GM12872 (cell line): ENCODE measurements at regions not wholly inside any gene's neighbourhood (a gene's known extent, or its start where the extent isn't known, plus 50 kb on each side); places are given as distances from the start of the nearest gene placed in this dataset.

Experiments used
- TF ChIP-seq, protein P1 (sequence below): IDR thresholded peaks from 3 replicates; pipeline ENCODE4 v1.5.1; 2011; ENCODE audit warnings: low read depth, mild to moderate bottlenecking, low read length, moderate library complexity; ENCODE audit not compliant: insufficient read depth

DNA sequence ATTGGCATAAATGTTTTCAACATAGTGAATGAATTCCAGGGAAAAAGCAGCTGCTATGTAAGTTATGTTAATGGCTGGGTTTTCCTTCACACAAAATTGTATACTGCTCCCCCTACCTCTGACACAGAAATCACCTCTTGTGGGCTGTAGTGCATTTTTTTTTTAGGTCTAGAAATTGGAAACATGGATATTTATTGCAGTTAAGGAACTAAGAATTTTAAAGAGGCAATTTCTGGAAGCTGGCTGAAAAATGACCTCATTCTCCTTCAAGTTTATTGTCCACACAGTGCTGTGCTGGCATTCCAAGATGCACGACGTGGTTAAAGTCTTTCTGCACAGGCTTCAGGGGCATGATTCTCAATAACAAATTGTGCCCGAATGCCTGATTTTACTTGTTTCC is 1424.2 kb downstream of the MRPL39 start:
- TF ChIP-seq, protein P1, sequence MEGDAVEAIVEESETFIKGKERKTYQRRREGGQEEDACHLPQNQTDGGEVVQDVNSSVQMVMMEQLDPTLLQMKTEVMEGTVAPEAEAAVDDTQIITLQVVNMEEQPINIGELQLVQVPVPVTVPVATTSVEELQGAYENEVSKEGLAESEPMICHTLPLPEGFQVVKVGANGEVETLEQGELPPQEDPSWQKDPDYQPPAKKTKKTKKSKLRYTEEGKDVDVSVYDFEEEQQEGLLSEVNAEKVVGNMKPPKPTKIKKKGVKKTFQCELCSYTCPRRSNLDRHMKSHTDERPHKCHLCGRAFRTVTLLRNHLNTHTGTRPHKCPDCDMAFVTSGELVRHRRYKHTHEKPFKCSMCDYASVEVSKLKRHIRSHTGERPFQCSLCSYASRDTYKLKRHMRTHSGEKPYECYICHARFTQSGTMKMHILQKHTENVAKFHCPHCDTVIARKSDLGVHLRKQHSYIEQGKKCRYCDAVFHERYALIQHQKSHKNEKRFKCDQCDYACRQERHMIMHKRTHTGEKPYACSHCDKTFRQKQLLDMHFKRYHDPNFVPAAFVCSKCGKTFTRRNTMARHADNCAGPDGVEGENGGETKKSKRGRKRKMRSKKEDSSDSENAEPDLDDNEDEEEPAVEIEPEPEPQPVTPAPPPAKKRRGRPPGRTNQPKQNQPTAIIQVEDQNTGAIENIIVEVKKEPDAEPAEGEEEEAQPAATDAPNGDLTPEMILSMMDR: no peak

DNA sequence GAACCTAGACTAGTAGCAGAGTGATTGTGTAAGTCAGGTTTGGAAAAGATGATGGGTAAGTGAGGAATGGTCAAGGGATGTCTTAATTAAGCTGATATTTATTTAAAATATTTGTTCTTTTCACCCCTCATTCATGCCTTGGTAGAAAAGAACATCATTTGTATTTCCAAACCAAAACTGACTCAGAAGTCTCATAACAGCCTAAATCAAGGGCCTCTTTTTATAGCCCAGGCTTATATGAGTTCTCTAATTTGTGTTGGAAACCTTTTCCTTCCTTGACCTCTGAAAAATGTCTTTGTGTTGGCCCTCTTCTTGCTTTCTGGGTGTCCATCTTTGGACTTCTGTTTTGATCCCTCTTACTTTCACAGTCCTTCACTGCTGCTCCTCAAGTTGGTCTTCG is 1428.2 kb downstream of the MRPL39 start:
- TF ChIP-seq, protein P1: no peak

DNA sequence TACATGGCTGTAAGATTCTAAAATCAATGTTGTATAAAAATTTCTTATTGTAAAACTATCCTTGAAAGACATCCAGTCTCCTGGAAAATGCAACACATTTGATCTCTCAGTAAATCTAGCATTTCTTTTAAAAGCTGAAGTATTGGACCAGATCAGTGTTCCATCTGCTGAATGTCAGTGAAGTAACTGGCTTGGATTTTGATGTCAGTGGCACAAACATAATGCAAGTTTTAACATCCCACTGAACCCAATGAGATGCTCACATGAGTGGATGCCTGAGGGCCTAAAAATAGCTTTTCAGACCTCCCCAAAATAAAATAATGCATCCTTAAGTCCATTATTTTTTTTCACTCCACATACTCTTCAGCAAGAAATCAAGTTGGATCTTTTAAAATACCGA is 1432.2 kb downstream of the MRPL39 start:
- TF ChIP-seq, protein P1: no peak

DNA sequence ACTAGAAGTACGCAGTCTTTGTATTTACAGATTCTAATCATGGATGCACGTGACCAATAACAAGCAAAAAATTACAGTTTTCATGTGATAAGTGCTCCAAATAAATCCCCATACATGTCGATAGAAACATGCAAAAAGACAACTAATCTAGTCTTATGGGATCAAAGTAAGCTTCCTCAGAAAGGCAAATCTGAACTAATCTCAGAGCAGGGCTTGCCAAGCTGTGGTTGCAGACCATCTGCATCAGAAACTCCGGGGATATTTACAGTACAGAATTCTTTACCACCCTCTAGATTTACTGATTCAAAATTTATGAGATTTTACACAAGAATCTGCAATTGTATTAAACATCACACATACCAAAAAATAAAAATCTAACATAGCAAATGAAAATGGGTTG is 1435.5 kb downstream of the MRPL39 start:
- TF ChIP-seq, protein P1: no peak

DNA sequence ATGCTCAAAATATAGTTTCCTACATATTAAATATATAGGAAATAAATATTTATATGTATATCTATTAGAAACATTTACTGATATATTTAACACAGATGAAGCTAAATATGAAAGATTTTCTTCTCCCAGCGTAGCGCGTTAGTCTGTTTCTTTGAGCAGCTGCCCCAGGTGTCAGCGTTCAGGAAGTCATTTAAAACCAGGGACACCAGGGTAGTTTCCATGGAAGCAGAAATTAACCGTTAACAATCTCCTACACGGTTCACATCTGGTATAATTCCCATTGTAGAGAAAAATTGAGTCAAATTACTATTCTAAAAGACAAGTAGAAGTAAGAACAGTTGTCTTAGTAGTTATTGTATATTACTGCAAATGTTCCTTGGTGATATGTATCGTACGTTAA is 1443.7 kb downstream of the MRPL39 start:
- TF ChIP-seq, protein P1: no peak

DNA sequence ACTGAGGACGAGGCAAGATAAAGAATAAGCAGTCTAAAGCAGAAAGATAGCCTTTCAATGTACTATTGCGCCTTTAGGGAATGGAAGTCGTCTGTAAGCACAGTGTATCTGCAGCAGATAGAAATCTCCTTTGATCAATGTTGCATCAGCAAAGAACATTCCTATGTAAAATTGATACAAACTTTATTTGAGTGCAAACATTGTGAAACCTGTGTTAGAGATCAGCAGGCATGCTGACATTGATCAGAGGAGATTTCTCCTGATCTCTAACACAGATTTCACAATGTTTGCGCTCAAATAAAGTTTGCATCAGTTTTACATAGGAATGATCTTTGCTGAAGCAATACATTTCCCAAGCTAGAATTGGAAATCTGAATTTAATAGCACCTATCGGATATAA is 1446.8 kb downstream of the MRPL39 start:
- TF ChIP-seq, protein P1: no peak

DNA sequence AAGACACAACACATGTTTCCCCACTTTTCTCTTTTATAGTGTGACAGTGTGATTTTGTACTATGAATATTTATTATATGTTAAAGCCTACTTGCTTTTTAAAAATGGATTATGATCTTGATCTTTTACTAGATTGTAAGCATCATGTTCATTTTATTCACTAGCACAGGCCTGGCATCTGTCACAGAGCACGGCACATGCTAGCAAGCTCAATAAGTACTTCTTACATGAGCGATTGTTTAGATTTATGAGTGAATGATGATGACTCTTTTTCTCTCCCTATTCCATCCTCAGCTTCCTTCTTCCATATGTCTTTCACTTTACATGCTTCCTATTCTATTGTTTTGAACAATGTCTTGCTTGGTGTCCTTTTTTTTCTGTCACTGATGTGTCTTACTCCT is 1454.1 kb downstream of the MRPL39 start:
- TF ChIP-seq, protein P1: no peak

DNA sequence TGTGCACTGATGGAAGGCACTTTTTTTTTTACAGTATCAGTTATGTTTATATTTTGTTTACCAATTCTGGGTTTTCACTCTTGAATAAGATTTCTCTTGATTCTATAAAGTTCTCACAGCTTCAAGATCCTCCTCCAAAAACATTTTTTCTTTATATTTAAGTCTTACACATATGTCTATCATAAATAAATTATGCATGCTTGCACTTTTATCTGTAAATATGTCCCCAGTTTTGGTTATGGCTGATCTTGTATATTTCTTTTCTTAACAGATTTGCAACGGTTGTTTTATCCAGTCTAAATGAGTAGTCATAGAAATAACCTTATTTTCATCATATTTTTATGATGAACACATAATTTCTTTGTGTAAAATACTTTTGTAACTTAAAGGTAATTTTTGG is 1456.5 kb downstream of the MRPL39 start:
- TF ChIP-seq, protein P1: no peak
